Hepatocyte (in vitro differentiated cells): ENCODE measurements at regions not wholly inside any gene's neighbourhood (a gene's known extent, or its start where the extent isn't known, plus 50 kb on each side); places are given as distances from the start of the nearest gene placed in this dataset.

Experiments used
- DNase-seq: peaks from one replicate; pipeline ENCODE4 v3.0.0-alpha.2; 2016; ENCODE audit warnings: low spot score
- H2AFZ ChIP-seq: fragments of 200-600 bp; sonication (generic); 2 replicates; pipeline ENCODE4 v1.6.0; 2016; ENCODE audit warnings: antibody characterized with exemption, mild to moderate bottlenecking
- H3K27ac ChIP-seq: fragments of 200-600 bp; sonication (generic); 2 replicates; pipeline ENCODE4 v1.5.1; 2016; ENCODE audit warnings: mild to moderate bottlenecking
- H3K27me3 ChIP-seq: fragments of 200-600 bp; sonication (generic); 2 replicates; pipeline ENCODE4 v1.6.1; 2016
- H3K36me3 ChIP-seq: fragments of 200-600 bp; sonication (generic); replicated peaks from 2 replicates; pipeline ENCODE4 v1.5.1; 2016; ENCODE audit warnings: low read depth; ENCODE audit not compliant: insufficient read depth
- H3K4me1 ChIP-seq: fragments of 200-600 bp; sonication (generic); 2 replicates; pipeline ENCODE4 v1.5.1; 2016; ENCODE audit warnings: mild to moderate bottlenecking, moderate library complexity; ENCODE audit not compliant: insufficient read depth
- H3K4me2 ChIP-seq: fragments of 200-600 bp; sonication (generic); 2 replicates; pipeline ENCODE4 v1.6.0; 2016
- H3K4me3 ChIP-seq: fragments of 200-600 bp; sonication (generic); 2 replicates; pipeline ENCODE4 v1.5.1; 2016; ENCODE audit warnings: mild to moderate bottlenecking
- H3K79me2 ChIP-seq: fragments of 200-600 bp; sonication (generic); 2 replicates; pipeline ENCODE4 v1.6.0; 2017; ENCODE audit warnings: mild to moderate bottlenecking
- H3K9me2 ChIP-seq: fragments of 200-600 bp; sonication (generic); replicated peaks from 2 replicates; pipeline ENCODE4 v1.6.0; 2017; ENCODE audit warnings: mild to moderate bottlenecking; ENCODE audit not compliant: insufficient read depth
- H3K9me3 ChIP-seq: fragments of 200-600 bp; sonication (generic); 2 replicates; pipeline ENCODE4 v1.5.1; 2016; ENCODE audit warnings: low read depth, mild to moderate bottlenecking
- H4K20me1 ChIP-seq: fragments of 200-600 bp; sonication (generic); 2 replicates; pipeline ENCODE4 v1.6.0; 2016; ENCODE audit warnings: mild to moderate bottlenecking; ENCODE audit not compliant: insufficient read depth, poor library complexity, severe bottlenecking
- CTCF ChIP-seq: fragments of 200-600 bp; sonication (generic); IDR thresholded peaks from 2 replicates; pipeline ENCODE4 v1.5.1; 2016; ENCODE audit warnings: antibody characterized with exemption, mild to moderate bottlenecking; ENCODE audit not compliant: poor library complexity
- EZH2 ChIP-seq: fragments of 200-600 bp; sonication (generic); IDR thresholded peaks from 2 replicates; pipeline ENCODE4 v1.6.1; 2016; ENCODE audit warnings: antibody characterized with exemption, mild to moderate bottlenecking, borderline replicate concordance
- EZH2phosphoT487 ChIP-seq: fragments of 200-600 bp; sonication (generic); IDR thresholded peaks from one replicate; pipeline ENCODE4 v1.6.1; 2018; ENCODE audit warnings: antibody characterized with exemption, mild to moderate bottlenecking, low read depth, moderate library complexity; ENCODE audit not compliant: unreplicated experiment, severe bottlenecking
- WGBS: methylation state at CpG from one replicate; pipeline ENCODE4 v1.1.6; 2016; ENCODE audit warnings: low lambda C conversion rate; ENCODE audit errors: missing lambda C conversion rate; 5-methylcytosine and 5-hydroxymethylcytosine counted together

GRCh38 chr2:147569426-147569825 lies 275.4 kb upstream of the ACVR2A start:
- Histone ChIP-seq H3K27me3 (no peaks in the 10 kb centered on the region), H3K4me2 (no peak overlapping the region), H2AFZ (no peak overlapping the region), H3K79me2 (no peaks in the 10 kb centered on the region), H3K4me1 (no peaks in the 10 kb centered on the region), H3K36me3 (no peaks in the 10 kb centered on the region), H3K9me3 (no peaks in the 10 kb centered on the region), H3K4me3 (no peak overlapping the region), H3K9me2 (no peaks in the 10 kb centered on the region), H4K20me1 (no peaks in the 10 kb centered on the region), H3K27ac (no peak overlapping the region)
- TF ChIP-seq EZH2 (no peak), CTCF (no peak)
- WGBS, result 68% methylated on average over 3 of the region's 3 CpGs
- DNase-seq, result no peak

GRCh38 chr2:147568109-147568508 lies 276.7 kb upstream of the ACVR2A start:
- Histone ChIP-seq H3K4me1 (no peaks in the 10 kb centered on the region), H4K20me1 (no peaks in the 10 kb centered on the region), H2AFZ (no peak overlapping the region), H3K4me3 (no peak overlapping the region), H3K27me3 (no peaks in the 10 kb centered on the region), H3K79me2 (no peaks in the 10 kb centered on the region), H3K9me3 (no peaks in the 10 kb centered on the region), H3K9me2 (no peaks in the 10 kb centered on the region), H3K4me2 (no peak overlapping the region), H3K36me3 (no peaks in the 10 kb centered on the region), H3K27ac (no peak overlapping the region)
- no peak for DNase-seq
- 90% methylated on average over 3 of the region's 3 CpGs for WGBS
- TF ChIP-seq EZH2phosphoT487 (no peak), CTCF (no peak), EZH2 (no peak)

- no peaks in the 10 kb centered on the region for H3K9me3 ChIP-seq
- H2AFZ ChIP-seq, result no peak overlapping the region
- H3K4me2 ChIP-seq, result no peak overlapping the region
- H3K9me2 ChIP-seq, result no peaks in the 10 kb centered on the region
- H3K4me1 ChIP-seq, result no peaks in the 10 kb centered on the region
- no peaks in the 10 kb centered on the region for H4K20me1 ChIP-seq
- TF ChIP-seq CTCF (no peak), EZH2 (no peak)
- no peaks in the 10 kb centered on the region for H3K79me2 ChIP-seq
- no peak overlapping the region for H3K4me3 ChIP-seq
- H3K27me3 ChIP-seq, result no peaks in the 10 kb centered on the region
- H3K27ac ChIP-seq, result no peak overlapping the region
- no peak for DNase-seq
- H3K36me3 ChIP-seq, result no peaks in the 10 kb centered on the region
- 68% methylated on average over 2 of the region's 2 CpGs for WGBS
Observed at GRCh38 chr2:147567136-147567535, 277.7 kb upstream of the ACVR2A start.

- WGBS, result 62% methylated on average over 5 of the region's 5 CpGs
- no peak overlapping the region for H2AFZ ChIP-seq
- no peaks in the 10 kb centered on the region for H3K4me1 ChIP-seq
- no peaks in the 10 kb centered on the region for H3K36me3 ChIP-seq
- H3K27me3 ChIP-seq, result no peaks in the 10 kb centered on the region
- no peak for DNase-seq
- no peak overlapping the region for H3K4me2 ChIP-seq
- no peaks in the 10 kb centered on the region for H4K20me1 ChIP-seq
- no peaks in the 10 kb centered on the region for H3K79me2 ChIP-seq
- TF ChIP-seq EZH2phosphoT487 (no peak), CTCF (no peak), EZH2 (no peak)
- no peaks in the 10 kb centered on the region for H3K9me3 ChIP-seq
- no peak overlapping the region for H3K4me3 ChIP-seq
- H3K9me2 ChIP-seq, result no peaks in the 10 kb centered on the region
- H3K27ac ChIP-seq, result no peak overlapping the region
Observed at GRCh38 chr2:147560810-147561535, 283.9 kb upstream of the ACVR2A start.
